ENCODE measurements at regions not wholly inside any gene's neighbourhood (a gene's known extent, or its start where the extent isn't known, plus 50 kb on each side); places are given as distances from the start of the nearest gene placed in this dataset.

GRCh38 chr3:111311709-111312235 lies 230.2 kb upstream of the CD96 start:
- no peak for DNase-seq (ENCODE audit: low read depth, low spot score)

DNA sequence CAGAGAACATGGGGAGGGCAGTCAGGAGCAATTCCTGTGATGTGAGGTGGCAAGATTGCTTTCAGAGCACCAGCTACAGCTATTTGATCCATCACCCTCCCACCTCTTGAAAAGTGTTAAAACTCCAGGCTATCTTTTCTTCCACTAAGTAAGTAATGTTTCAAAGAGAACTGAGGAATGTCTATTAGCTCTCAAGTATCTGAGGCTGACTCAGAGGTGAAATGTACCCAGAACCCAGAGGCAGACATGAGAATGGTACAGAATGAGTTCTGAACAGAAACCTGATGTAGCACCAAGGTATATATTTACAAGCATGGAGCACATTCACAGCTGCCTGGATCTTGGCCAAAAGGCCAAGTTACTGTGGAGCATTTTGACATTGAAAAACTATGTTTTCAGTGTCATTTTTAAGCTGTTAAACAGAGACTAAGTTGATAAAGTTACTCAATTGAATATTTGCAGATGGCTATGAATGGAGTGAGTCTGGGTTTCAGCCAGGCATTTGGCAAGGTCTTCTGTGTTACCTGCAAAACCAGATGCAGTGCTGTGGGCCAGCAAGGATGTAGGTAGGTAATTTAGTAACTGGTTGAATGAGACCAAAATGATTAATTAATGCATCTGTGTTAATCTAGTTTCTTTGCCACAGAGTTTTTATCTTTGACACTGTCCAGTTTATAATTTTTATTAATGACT lies 227.7 kb upstream of the CD96 start:
- no peak for DNase-seq (ENCODE audit: low read depth, low spot score)

GRCh38 chr3:111314898-111315297 lies 227.1 kb upstream of the CD96 start:
- no peak for DNase-seq (ENCODE audit: low read depth, low spot score)

- no peak for DNase-seq (ENCODE audit: low read depth, low spot score)
Measured at GRCh38 chr3:111315930-111316587, 225.9 kb upstream of the CD96 start.

GRCh38 chr3:111318289-111318688 lies 223.7 kb upstream of the CD96 start:
- no peak for DNase-seq (ENCODE audit: low read depth, low spot score)

- DNase-seq (ENCODE audit: low read depth, low spot score) = no peak
Measured at GRCh38 chr3:111319598-111319997, 222.4 kb upstream of the CD96 start.

GRCh38 chr3:111321786-111322185 lies 220.2 kb upstream of the CD96 start:
- no peak for DNase-seq (ENCODE audit: low read depth, low spot score)

- DNase-seq (ENCODE audit: low read depth, low spot score) = no peak
Measured at GRCh38 chr3:111323019-111323418, 219.0 kb upstream of the CD96 start.

GRCh38 chr3:111324151-111324550 lies 217.8 kb upstream of the CD96 start:
- DNase-seq (ENCODE audit: low read depth, low spot score) = no peak

- DNase-seq (ENCODE audit: low read depth, low spot score) = no peak
Measured at GRCh38 chr3:111324645-111325044, 217.4 kb upstream of the CD96 start.

GRCh38 chr3:111325160-111325718 lies 216.8 kb upstream of the CD96 start:
- no peak for DNase-seq (ENCODE audit: low read depth, low spot score)

DNA sequence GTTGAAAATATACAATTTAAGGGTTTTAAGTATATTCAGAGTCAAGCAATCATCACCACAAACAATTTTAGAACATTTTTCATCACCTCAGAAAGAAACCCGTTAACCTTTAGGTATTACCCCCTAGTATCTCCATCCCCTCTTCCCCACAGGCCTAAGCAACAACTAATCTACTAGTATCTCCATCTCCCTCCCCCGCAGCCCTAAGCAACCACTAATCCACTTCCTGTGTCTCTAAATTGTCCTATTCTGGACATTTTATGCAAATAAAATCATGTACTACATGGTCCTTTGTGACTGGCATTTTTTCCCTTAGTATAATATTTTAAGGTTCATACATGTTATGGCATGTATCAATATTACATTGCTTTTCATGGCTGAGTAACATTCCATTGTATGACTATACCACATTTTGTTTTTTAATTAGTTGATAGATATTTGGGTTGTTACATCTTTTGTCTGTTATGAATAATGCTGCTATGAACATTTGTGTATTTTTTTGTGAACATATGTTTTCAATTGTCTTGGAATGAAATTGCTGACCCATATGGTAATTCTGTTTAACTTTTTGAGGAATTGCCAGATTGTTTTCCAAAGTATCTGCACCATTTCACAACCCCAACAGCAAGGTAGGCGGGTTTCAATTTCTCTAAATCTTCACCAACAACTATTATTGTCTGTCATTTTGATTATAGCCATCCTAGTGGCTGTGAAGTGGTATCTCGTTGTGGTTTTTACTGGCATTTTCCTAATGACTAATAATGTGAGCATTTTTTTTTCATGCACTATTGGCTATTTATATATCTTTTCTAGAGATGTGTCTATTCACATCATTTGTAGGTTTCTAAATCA lies 215.6 kb upstream of the CD96 start:
- DNase-seq (ENCODE audit: low read depth, low spot score) = no peak

DNA sequence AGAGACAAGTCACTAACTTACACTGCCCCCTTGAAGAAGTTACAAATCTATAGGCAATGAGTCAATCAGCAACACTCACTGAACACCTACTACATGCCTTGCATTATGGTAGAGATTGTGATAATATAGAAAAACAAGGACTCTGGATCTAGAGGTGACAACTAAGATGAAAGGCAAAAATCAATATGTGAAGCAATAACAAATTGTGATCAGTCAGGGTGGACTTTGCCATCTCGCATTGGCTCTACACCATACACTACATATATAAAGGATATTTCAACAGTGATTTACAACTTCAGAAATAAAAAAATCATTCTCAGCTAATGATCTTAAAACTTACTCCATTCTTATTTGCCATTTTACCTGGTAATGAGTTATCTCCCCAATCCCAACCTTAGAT lies 210.7 kb upstream of the CD96 start:
- DNase-seq (ENCODE audit: low read depth, low spot score) = no peak

DNA sequence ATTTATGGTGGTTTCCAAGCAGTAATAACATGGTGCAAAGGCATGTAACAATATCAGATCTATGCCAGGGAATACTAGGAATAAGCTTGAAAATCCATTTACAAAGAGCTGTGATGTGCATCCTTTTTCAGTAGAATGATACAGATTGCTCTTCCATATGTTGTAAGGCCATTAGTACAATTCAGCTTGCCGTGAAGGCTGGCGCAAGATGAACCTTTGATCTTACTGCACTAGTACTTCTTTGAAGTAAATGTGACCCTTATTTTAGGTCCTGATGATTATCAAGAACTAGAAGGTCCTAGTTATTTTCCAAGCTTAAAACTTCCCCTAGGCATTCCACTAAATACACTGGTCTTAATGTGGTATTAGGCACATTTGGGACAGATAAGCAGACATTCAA lies 210.1 kb upstream of the CD96 start:
- DNase-seq (ENCODE audit: low read depth, low spot score) = no peak

DNA sequence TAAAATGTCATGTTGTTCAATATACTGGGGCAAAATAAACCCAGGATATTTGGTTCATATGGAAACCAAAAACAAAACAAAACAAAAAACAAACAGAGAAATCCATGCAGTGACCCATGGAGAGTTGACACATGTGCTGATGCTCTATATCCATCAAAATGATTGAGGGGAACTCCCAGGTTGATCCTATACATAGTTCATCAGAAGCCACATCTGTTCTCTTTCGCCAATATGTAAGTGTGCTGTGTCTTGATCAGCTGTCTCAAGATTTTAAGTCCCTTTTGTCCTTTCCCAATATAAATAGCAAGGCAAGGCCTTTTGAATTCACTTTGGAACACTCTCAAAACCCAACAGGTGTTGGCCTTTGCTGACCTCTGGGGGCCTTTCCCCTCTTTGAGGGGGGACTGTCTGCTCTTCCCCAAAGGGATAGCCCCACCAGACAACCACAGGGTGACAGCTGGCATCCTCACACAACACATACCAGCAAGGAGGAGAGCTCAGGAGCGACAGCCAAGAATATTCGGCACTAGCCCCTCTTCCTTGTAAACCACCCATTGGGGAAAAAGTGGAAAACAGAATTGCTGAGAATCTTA lies 209.4 kb upstream of the CD96 start:
- DNase-seq (ENCODE audit: low read depth, low spot score) = no peak

DNA sequence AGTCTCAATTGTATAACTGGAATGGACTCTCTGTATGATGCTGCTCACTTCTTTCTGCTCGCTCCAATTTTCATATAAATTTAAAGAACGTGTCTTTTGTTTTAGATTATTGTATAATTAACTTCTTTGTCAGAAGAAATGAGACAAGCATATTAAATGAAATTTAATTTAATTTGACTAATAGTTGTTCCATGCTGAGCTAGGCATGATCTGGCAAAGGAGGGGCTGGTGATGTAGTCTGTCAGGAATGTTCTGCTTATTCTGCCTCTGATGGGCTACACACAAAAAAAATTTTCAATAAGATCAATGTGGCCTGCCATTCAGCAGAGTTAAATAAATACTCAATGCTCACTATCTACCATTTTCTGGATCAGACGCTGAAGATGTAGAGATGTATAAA lies 208.4 kb upstream of the CD96 start:
- no peak for DNase-seq (ENCODE audit: low read depth, low spot score)

- DNase-seq (ENCODE audit: low read depth, low spot score) = no peak
Measured at GRCh38 chr3:111335512-111336303, 206.3 kb upstream of the CD96 start.

DNA sequence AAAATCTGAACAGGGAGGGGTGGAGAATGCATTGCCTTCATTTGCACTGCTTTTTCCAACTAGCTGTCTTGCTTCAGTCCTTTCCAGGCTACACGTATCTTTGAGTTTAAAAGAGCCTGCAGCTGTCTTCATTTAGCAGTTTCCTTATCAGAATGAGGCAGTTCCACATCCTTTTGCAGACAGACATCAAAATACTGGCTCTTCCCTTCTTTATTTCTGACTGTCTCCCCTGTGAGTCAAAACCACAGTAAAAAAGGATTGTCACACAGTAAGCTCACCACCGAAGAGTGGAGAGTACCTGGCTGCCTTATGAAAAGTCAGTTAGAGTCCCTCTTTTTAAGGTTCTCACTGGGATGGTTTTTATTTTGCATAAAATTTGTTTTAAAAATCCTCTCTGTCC lies 205.5 kb upstream of the CD96 start:
- no peak for DNase-seq (ENCODE audit: low read depth, low spot score)

DNA sequence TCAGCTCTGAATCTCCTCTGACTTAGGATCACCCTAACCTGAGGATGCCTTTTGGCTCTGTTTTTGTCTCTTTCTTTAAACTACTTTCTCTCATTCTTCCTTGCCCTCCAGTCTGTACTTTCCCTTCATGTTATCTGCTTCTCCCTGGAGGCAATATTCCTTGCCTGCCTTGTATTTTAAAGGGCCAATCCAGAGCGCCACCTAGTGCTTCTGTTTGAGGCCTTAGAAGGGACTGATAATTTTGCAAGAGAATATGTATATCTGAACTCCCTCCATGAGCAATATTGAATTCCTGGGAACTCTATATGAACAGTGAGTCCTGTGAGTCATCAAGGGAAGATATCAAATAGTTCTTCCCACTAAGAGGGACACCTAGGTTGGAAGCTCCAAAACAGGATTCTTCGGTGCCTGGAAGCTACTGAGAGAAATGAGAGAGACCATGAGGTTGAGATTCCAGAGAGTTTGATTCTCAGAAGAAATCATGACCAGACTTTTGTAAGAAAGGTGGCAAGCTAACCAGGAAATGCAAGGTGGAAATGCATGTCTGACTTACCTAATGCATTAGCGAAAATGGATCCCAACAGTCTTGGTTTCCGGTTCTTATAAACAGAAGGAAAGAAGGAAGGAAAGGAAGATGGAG lies 203.8 kb upstream of the CD96 start:
- DNase-seq (ENCODE audit: low read depth, low spot score) = peak; percentile 27

DNA sequence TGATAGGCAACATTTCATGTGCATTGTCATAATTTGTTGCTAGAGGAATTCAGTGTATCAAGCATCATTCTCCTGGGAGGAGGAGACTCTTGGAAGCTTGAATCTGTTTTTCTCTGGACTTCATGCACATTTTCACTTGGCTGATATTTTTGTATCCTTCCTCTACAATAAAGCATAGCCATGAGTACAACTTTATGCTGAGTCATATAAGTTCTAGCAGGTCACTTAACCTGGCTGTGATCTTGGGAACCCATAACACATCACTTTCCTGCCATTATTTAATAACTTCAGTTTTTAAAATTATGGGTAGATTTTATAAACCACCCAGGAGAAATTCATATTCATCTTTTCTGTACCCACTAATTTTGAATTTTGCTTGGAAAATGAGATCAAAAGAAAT lies 203.0 kb upstream of the CD96 start:
- no peak for DNase-seq (ENCODE audit: low read depth, low spot score)

All from pulmonary artery endothelial cell (primary cell).